ENCODE measurements at regions not wholly inside any gene's neighbourhood (a gene's known extent, or its start where the extent isn't known, plus 50 kb on each side); places are given as distances from the start of the nearest gene placed in this dataset.
"Not testable (repeated sequence)": the region's sequence is repeated elsewhere in the genome, so short reads cannot be mapped to it uniquely, and the experiment has no call there.

GRCh38 chr4:127383666-127384065 is 249.1 kb upstream of the INTU start:
- Histone ChIP-seq H3K27ac (ENCODE audit: insufficient read depth in 1 of 2, low read depth in 1 of 2, low read length in 2 of 2, poor library complexity in 1 of 2, severe bottlenecking in 2 of 2) (no peak overlapping the region), H3K4me3 (ENCODE audit: control insufficient read depth in 1 of 7, extremely low read depth in 1 of 7, insufficient read depth in 4 of 7, low read depth in 2 of 7, low read length in 6 of 7) (no peak overlapping the region), H3K36me3 (ENCODE audit: control insufficient read depth in 4 of 4, insufficient read depth in 4 of 4, low read length in 3 of 4) (no peaks in the 10 kb centered on the region), H3K4me1 (ENCODE audit: control extremely low read depth in 1 of 4, control insufficient read depth in 4 of 4, insufficient read depth in 4 of 4, low read length in 3 of 4) (no peaks in the 10 kb centered on the region), H3K27me3 (replicated peaks in 2 of 5; ENCODE audit: control insufficient read depth in 4 of 5, insufficient read depth in 5 of 5, low read length in 4 of 5) (no peaks in the 10 kb centered on the region), H3K9me3 (ENCODE audit: control extremely low read depth in 1 of 5, control insufficient read depth in 4 of 5, insufficient read depth in 2 of 5, low read depth in 1 of 5, low read length in 4 of 5) (no peaks in the 10 kb centered on the region)
- DNase-seq: no peak
- ChIA-PET POLR2A (no interaction called here), CTCF (no interaction called here)

- no peak overlapping the region for H3K27ac ChIP-seq (ENCODE audit: insufficient read depth in 1 of 2, low read depth in 1 of 2, low read length in 2 of 2, poor library complexity in 1 of 2, severe bottlenecking in 2 of 2)
- no CpG with 5 or more reads among the region's 2 CpGs for WGBS (ENCODE audit: insufficient coverage)
- ChIA-PET CTCF (no interaction called here), POLR2A (no interaction called here)
- DNase-seq: no peak
- H3K27me3 ChIP-seq (replicated peaks in 2 of 5; ENCODE audit: control insufficient read depth in 4 of 5, insufficient read depth in 5 of 5, low read length in 4 of 5): no peaks in the 10 kb centered on the region
- H3K4me1 ChIP-seq (ENCODE audit: control extremely low read depth in 1 of 4, control insufficient read depth in 4 of 4, insufficient read depth in 4 of 4, low read length in 3 of 4): no peaks in the 10 kb centered on the region
- H3K4me3 ChIP-seq (ENCODE audit: control insufficient read depth in 1 of 7, extremely low read depth in 1 of 7, insufficient read depth in 4 of 7, low read depth in 2 of 7, low read length in 6 of 7): no peak overlapping the region
- H3K9me3 ChIP-seq (ENCODE audit: control extremely low read depth in 1 of 5, control insufficient read depth in 4 of 5, insufficient read depth in 2 of 5, low read depth in 1 of 5, low read length in 4 of 5): no peaks in the 10 kb centered on the region
- no peaks in the 10 kb centered on the region for H3K36me3 ChIP-seq (ENCODE audit: control insufficient read depth in 4 of 4, insufficient read depth in 4 of 4, low read length in 3 of 4)
Measured at GRCh38 chr4:127394516-127394915, 238.2 kb upstream of the INTU start.

- H3K27me3 ChIP-seq (replicated peaks in 2 of 5; ENCODE audit: control insufficient read depth in 4 of 5, insufficient read depth in 5 of 5, low read length in 4 of 5): peaks cover 0 to 2% (median 0%) of the 10 kb centered on the region in 5 experiments
- WGBS (ENCODE audit: insufficient coverage): 100% methylated on average over 2 of the region's 5 CpGs
- no peak for DNase-seq
- CTCF ChIA-PET: no interaction called here
- H3K9me3 ChIP-seq (ENCODE audit: control extremely low read depth in 1 of 5, control insufficient read depth in 4 of 5, insufficient read depth in 2 of 5, low read depth in 1 of 5, low read length in 4 of 5): no peaks in the 10 kb centered on the region
- POLR2A ChIA-PET: no interaction called here
- no peaks in the 10 kb centered on the region for H3K36me3 ChIP-seq (ENCODE audit: control insufficient read depth in 4 of 4, insufficient read depth in 4 of 4, low read length in 3 of 4)
- H3K27ac ChIP-seq (ENCODE audit: insufficient read depth in 1 of 2, low read depth in 1 of 2, low read length in 2 of 2, poor library complexity in 1 of 2, severe bottlenecking in 2 of 2): no peak overlapping the region
- no peak overlapping the region for H3K4me3 ChIP-seq (ENCODE audit: control insufficient read depth in 1 of 7, extremely low read depth in 1 of 7, insufficient read depth in 4 of 7, low read depth in 2 of 7, low read length in 6 of 7)
- H3K4me1 ChIP-seq (ENCODE audit: control extremely low read depth in 1 of 4, control insufficient read depth in 4 of 4, insufficient read depth in 4 of 4, low read length in 3 of 4): no peaks in the 10 kb centered on the region
Measured at GRCh38 chr4:127400276-127400675, 232.5 kb upstream of the INTU start.

GRCh38 chr4:127400731-127401346 is 231.9 kb upstream of the INTU start:
- H3K4me1 ChIP-seq (ENCODE audit: control extremely low read depth in 1 of 4, control insufficient read depth in 4 of 4, insufficient read depth in 4 of 4, low read length in 3 of 4): no peaks in the 10 kb centered on the region
- ChIA-PET CTCF (interaction anchor here (0.8 to 1.2 kb wide), 2 partner anchors 10 to 14 kb away, joined by 3 to 5 read pairs; no protein-coding TSS in a partner anchor), POLR2A (no interaction called here)
- WGBS (ENCODE audit: insufficient coverage): 0% methylated on average over 1 of the region's 1 CpG
- H3K27me3 ChIP-seq (replicated peaks in 2 of 5; ENCODE audit: control insufficient read depth in 4 of 5, insufficient read depth in 5 of 5, low read length in 4 of 5): peaks cover 0 to 2% (median 0%) of the 10 kb centered on the region in 5 experiments
- DNase-seq: peak; percentile 52 to 70 (median 67)
- no peak overlapping the region for H3K27ac ChIP-seq (ENCODE audit: insufficient read depth in 1 of 2, low read depth in 1 of 2, low read length in 2 of 2, poor library complexity in 1 of 2, severe bottlenecking in 2 of 2)
- no peaks in the 10 kb centered on the region for H3K9me3 ChIP-seq (ENCODE audit: control extremely low read depth in 1 of 5, control insufficient read depth in 4 of 5, insufficient read depth in 2 of 5, low read depth in 1 of 5, low read length in 4 of 5)
- H3K36me3 ChIP-seq (ENCODE audit: control insufficient read depth in 4 of 4, insufficient read depth in 4 of 4, low read length in 3 of 4): no peaks in the 10 kb centered on the region
- H3K4me3 ChIP-seq (ENCODE audit: control insufficient read depth in 1 of 7, extremely low read depth in 1 of 7, insufficient read depth in 4 of 7, low read depth in 2 of 7, low read length in 6 of 7): no peak overlapping the region

GRCh38 chr4:127403471-127404084 is 229.2 kb upstream of the INTU start:
- H3K27ac ChIP-seq (ENCODE audit: insufficient read depth in 1 of 2, low read depth in 1 of 2, low read length in 2 of 2, poor library complexity in 1 of 2, severe bottlenecking in 2 of 2): no peak overlapping the region
- H3K36me3 ChIP-seq (ENCODE audit: control insufficient read depth in 4 of 4, insufficient read depth in 4 of 4, low read length in 3 of 4): no peaks in the 10 kb centered on the region
- peaks cover 0 to 2% (median 0%) of the 10 kb centered on the region in 5 experiments for H3K27me3 ChIP-seq (replicated peaks in 2 of 5; ENCODE audit: control insufficient read depth in 4 of 5, insufficient read depth in 5 of 5, low read length in 4 of 5)
- CTCF ChIA-PET: interaction anchor here (0.7 kb wide), 1 partner anchor 10 kb away, joined by 3 read pairs; no protein-coding TSS in a partner anchor
- peaks cover 0 to 10% (median 0%) of the 10 kb centered on the region in 5 experiments for H3K9me3 ChIP-seq (ENCODE audit: control extremely low read depth in 1 of 5, control insufficient read depth in 4 of 5, insufficient read depth in 2 of 5, low read depth in 1 of 5, low read length in 4 of 5)
- no peaks in the 10 kb centered on the region for H3K4me1 ChIP-seq (ENCODE audit: control extremely low read depth in 1 of 4, control insufficient read depth in 4 of 4, insufficient read depth in 4 of 4, low read length in 3 of 4)
- POLR2A ChIA-PET: no interaction called here
- no peak overlapping the region for H3K4me3 ChIP-seq (ENCODE audit: control insufficient read depth in 1 of 7, extremely low read depth in 1 of 7, insufficient read depth in 4 of 7, low read depth in 2 of 7, low read length in 6 of 7)
- no peak for DNase-seq
- no CpG with 5 or more reads among the region's 2 CpGs for WGBS (ENCODE audit: insufficient coverage)

- Histone ChIP-seq H3K27me3 (replicated peaks in 2 of 5; ENCODE audit: control insufficient read depth in 4 of 5, insufficient read depth in 5 of 5, low read length in 4 of 5) (peaks cover 0 to 2% (median 0%) of the 10 kb centered on the region in 5 experiments), H3K4me1 (ENCODE audit: control extremely low read depth in 1 of 4, control insufficient read depth in 4 of 4, insufficient read depth in 4 of 4, low read length in 3 of 4) (no peaks in the 10 kb centered on the region), H3K27ac (ENCODE audit: insufficient read depth in 1 of 2, low read depth in 1 of 2, low read length in 2 of 2, poor library complexity in 1 of 2, severe bottlenecking in 2 of 2) (no peak overlapping the region), H3K9me3 (ENCODE audit: control extremely low read depth in 1 of 5, control insufficient read depth in 4 of 5, insufficient read depth in 2 of 5, low read depth in 1 of 5, low read length in 4 of 5) (peaks cover 0 to 10% (median 0%) of the 10 kb centered on the region in 5 experiments), H3K36me3 (ENCODE audit: control insufficient read depth in 4 of 4, insufficient read depth in 4 of 4, low read length in 3 of 4) (no peaks in the 10 kb centered on the region), H3K4me3 (ENCODE audit: control insufficient read depth in 1 of 7, extremely low read depth in 1 of 7, insufficient read depth in 4 of 7, low read depth in 2 of 7, low read length in 6 of 7) (no peak overlapping the region)
- ChIA-PET CTCF (no interaction called here), POLR2A (no interaction called here)
- no peak for DNase-seq
- WGBS (ENCODE audit: insufficient coverage): no CpG with 5 or more reads among the region's 1 CpG
Measured at GRCh38 chr4:127406187-127406586, 226.6 kb upstream of the INTU start.

GRCh38 chr4:127407572-127407971 is 225.2 kb upstream of the INTU start:
- DNase-seq; H3K4me1 ChIP-seq (ENCODE audit: control extremely low read depth in 1 of 4, control insufficient read depth in 4 of 4, insufficient read depth in 4 of 4, low read length in 3 of 4); H3K27ac ChIP-seq (ENCODE audit: insufficient read depth in 1 of 2, low read depth in 1 of 2, low read length in 2 of 2, poor library complexity in 1 of 2, severe bottlenecking in 2 of 2); H3K27me3 ChIP-seq (replicated peaks in 2 of 5; ENCODE audit: control insufficient read depth in 4 of 5, insufficient read depth in 5 of 5, low read length in 4 of 5); CTCF ChIA-PET; H3K36me3 ChIP-seq (ENCODE audit: control insufficient read depth in 4 of 4, insufficient read depth in 4 of 4, low read length in 3 of 4); H3K4me3 ChIP-seq (ENCODE audit: control insufficient read depth in 1 of 7, extremely low read depth in 1 of 7, insufficient read depth in 4 of 7, low read depth in 2 of 7, low read length in 6 of 7); POLR2A ChIA-PET: not testable (repeated sequence)
- H3K9me3 ChIP-seq (ENCODE audit: control extremely low read depth in 1 of 5, control insufficient read depth in 4 of 5, insufficient read depth in 2 of 5, low read depth in 1 of 5, low read length in 4 of 5): peaks cover 0 to 10% (median 0%) of the 10 kb centered on the region in 5 experiments
- WGBS (ENCODE audit: insufficient coverage): 78% methylated on average over 7 of the region's 9 CpGs
